ENCODE measurements at regions not wholly inside any gene's neighbourhood (a gene's known extent, or its start where the extent isn't known, plus 50 kb on each side); places are given as distances from the start of the nearest gene placed in this dataset.

DNA sequence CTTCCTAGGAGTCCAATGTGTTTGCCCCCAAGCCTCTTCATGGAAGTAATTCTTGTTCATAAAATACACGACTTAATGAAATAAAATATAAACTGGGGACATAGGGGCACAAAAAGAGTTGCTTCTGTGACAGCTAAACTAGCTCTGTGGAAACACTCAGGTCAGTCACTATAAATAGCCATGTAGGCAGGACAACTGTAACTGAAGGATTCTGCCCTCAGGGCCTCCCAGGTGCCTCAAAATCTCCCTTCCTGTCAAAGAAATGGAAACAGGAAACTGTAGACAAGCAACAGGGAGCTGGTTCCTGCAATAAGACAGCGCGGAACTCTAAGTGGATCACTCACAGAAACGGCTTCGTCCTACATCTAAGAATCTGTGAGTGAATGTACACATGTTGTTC, 178.1 kb upstream of the ZFHX3 start:
- POLR2A ChIA-PET (ENCODE audit: unreplicated experiment), result no interaction called here
- Histone ChIP-seq H2BK15ac (ENCODE audit: low read depth, low read length) (peak overlapping the region; percentile 0; the same call in 1 of the 3 replicates), H3K27me3 (ENCODE audit: control insufficient read depth, insufficient read depth, low read length) (no peaks in the 10 kb centered on the region), H3K27ac (ENCODE audit: insufficient read depth, low read length) (no peak overlapping the region), H3K9me1 (ENCODE audit: insufficient read depth, low read length) (0 out of 2 replicates have a peak, but pooled peaks cover 2% of the 10 kb centered on the region), H3K56ac (ENCODE audit: extremely low read depth, insufficient read depth, low read length) (no peak overlapping the region), H3K18ac (ENCODE audit: low read depth, low read length) (0 out of 2 replicates have a peak overlapping the region, but pooled peaks have one; percentile 24), H3K79me1 (ENCODE audit: low read depth in 1 of 2, low read length in 2 of 2) (no peaks in the 10 kb centered on the region), H4K20me1 (ENCODE audit: insufficient read depth, low read length) (no peaks in the 10 kb centered on the region), H2AFZ (replicated peaks; ENCODE audit: low read length, poor library complexity) (no peak overlapping the region), H3K14ac (replicated peaks; ENCODE audit: low read depth, low read length) (no peak overlapping the region; the same call in 1 of the 2 replicates), H3K4me1 (ENCODE audit: control insufficient read depth, insufficient read depth, low read length) (peaks cover 5% of the 10 kb centered on the region), H2AK9ac (replicated peaks; ENCODE audit: low read depth, low read length, poor library complexity) (no peak overlapping the region), H2BK20ac (ENCODE audit: low read depth, low read length) (peak overlapping the region; percentile 16; the same call in 1 of the 2 replicates), H2BK120ac (ENCODE audit: low read depth, low read length) (no peak overlapping the region), H2AK5ac (ENCODE audit: low read depth, low read length) (peak overlapping the region; percentile 86; the same call in 1 of the 2 replicates), H2BK5ac (ENCODE audit: low read depth, low read length, poor library complexity, severe bottlenecking) (peak overlapping the region; percentile 41), H3K23ac (ENCODE audit: low read depth, low read length) (no peak overlapping the region), H3K4me3 (ENCODE audit: insufficient read depth, low read depth, low read length) (no peak overlapping the region), H4K5ac (ENCODE audit: low read depth, low read length) (no peak overlapping the region), H3K9ac (ENCODE audit: low read depth, low read length) (no peak overlapping the region), H3K4ac (ENCODE audit: low read depth, low read length) (0 out of 2 replicates have a peak overlapping the region, but pooled peaks have one; percentile 26), H4K8ac (ENCODE audit: low read depth in 2 of 2, low read length in 2 of 2) (no peak overlapping the region), H3K4me2 (ENCODE audit: low read depth, low read length) (no peak overlapping the region), H3K36me3 (ENCODE audit: control insufficient read depth, insufficient read depth, low read length) (no peaks in the 10 kb centered on the region), H3K9me3 (ENCODE audit: control insufficient read depth, insufficient read depth, low read length) (no peaks in the 10 kb centered on the region), H4K91ac (ENCODE audit: insufficient read depth, low read depth, low read length) (peak overlapping the region; percentile 23; the same call in 1 of the 2 replicates)
- intact Hi-C loops (cut with micrococcal nuclease), result no loop called here
- TF ChIP-seq, protein P1, sequence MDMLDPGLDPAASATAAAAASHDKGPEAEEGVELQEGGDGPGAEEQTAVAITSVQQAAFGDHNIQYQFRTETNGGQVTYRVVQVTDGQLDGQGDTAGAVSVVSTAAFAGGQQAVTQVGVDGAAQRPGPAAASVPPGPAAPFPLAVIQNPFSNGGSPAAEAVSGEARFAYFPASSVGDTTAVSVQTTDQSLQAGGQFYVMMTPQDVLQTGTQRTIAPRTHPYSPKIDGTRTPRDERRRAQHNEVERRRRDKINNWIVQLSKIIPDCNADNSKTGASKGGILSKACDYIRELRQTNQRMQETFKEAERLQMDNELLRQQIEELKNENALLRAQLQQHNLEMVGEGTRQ (IDR thresholded peaks at IDR 0.05; ENCODE audit: low read depth, low read length), result no peak
- TF ChIP-seq RAD21 (IDR thresholded peaks at IDR 0.05; ENCODE audit: low read length) (no peak), POLR2A (IDR thresholded peaks at IDR 0.05; ENCODE audit: low read depth, low read length) (no peak), SMC3 (IDR thresholded peaks at IDR 0.05; ENCODE audit: low read depth, low read length) (no peak), RCOR1 (IDR thresholded peaks at IDR 0.05; ENCODE audit: insufficient replicate concordance, low read length) (no peak), NFE2L2 (IDR thresholded peaks at IDR 0.05; ENCODE audit: low read depth, low read length) (no peak), BHLHE40 (IDR thresholded peaks at IDR 0.05; ENCODE audit: low read depth, low read length) (no peak), RFX5 (IDR thresholded peaks at IDR 0.05; ENCODE audit: low read depth, low read length) (no peak)
- TF ChIP-seq, protein P2, sequence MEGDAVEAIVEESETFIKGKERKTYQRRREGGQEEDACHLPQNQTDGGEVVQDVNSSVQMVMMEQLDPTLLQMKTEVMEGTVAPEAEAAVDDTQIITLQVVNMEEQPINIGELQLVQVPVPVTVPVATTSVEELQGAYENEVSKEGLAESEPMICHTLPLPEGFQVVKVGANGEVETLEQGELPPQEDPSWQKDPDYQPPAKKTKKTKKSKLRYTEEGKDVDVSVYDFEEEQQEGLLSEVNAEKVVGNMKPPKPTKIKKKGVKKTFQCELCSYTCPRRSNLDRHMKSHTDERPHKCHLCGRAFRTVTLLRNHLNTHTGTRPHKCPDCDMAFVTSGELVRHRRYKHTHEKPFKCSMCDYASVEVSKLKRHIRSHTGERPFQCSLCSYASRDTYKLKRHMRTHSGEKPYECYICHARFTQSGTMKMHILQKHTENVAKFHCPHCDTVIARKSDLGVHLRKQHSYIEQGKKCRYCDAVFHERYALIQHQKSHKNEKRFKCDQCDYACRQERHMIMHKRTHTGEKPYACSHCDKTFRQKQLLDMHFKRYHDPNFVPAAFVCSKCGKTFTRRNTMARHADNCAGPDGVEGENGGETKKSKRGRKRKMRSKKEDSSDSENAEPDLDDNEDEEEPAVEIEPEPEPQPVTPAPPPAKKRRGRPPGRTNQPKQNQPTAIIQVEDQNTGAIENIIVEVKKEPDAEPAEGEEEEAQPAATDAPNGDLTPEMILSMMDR (conservative IDR thresholded peaks at IDR 0.05; ENCODE audit: low read depth, low read length), result no peak
- DNase-seq (no peak), ATAC-seq (ENCODE audit: low read depth) (no peak)
- WGBS, 2 experiments (ENCODE audit: extremely low coverage in 2 of 2, insufficient read length in 1 of 2), result no CpG with 5 or more reads among the region's 5 CpGs
- dilution Hi-C loops (cut with HindIII; ENCODE audit: low sequenced_read_pairs, unreplicated experiment), result no loop called here
- in situ Hi-C loops (cut with MboI; ENCODE audit: low sequenced_read_pairs), result no loop called here
- no TSS peak for BruUV-seq (replicated peaks)
- CTCF ChIA-PET, result interaction anchor here (1.2 kb wide), 1 partner anchor 11 kb away, joined by 4 read pairs; no protein-coding TSS in a partner anchor
